HL-60 (cell line): ENCODE measurements at regions not wholly inside any gene's neighbourhood (a gene's known extent, or its start where the extent isn't known, plus 50 kb on each side); places are given as distances from the start of the nearest gene placed in this dataset.

ENCODE experiments used
- GABPA ChIP-seq: IDR thresholded peaks from 2 replicates; pipeline ENCODE4 v1.6.1; 2012; ENCODE audit warnings: low read depth
- POLR2AphosphoS5 ChIP-seq: IDR thresholded peaks from 2 replicates; pipeline ENCODE4 v1.6.1; 2012; ENCODE audit warnings: low read depth
- REST ChIP-seq: IDR thresholded peaks from 2 replicates; pipeline ENCODE4 v1.6.1; 2012; ENCODE audit warnings: low read depth; ENCODE audit not compliant: insufficient replicate concordance
- SPI1 ChIP-seq: IDR thresholded peaks from 2 replicates; pipeline ENCODE4 v1.6.1; 2012; ENCODE audit warnings: low read depth, mild to moderate bottlenecking, borderline replicate concordance
- TF ChIP-seq, protein P1 (sequence below): IDR thresholded peaks from one replicate; pipeline ENCODE4 v1.5.1; 2011; ENCODE audit warnings: low read length, control low read depth, inconsistent platforms; ENCODE audit not compliant: insufficient read depth

DNA sequence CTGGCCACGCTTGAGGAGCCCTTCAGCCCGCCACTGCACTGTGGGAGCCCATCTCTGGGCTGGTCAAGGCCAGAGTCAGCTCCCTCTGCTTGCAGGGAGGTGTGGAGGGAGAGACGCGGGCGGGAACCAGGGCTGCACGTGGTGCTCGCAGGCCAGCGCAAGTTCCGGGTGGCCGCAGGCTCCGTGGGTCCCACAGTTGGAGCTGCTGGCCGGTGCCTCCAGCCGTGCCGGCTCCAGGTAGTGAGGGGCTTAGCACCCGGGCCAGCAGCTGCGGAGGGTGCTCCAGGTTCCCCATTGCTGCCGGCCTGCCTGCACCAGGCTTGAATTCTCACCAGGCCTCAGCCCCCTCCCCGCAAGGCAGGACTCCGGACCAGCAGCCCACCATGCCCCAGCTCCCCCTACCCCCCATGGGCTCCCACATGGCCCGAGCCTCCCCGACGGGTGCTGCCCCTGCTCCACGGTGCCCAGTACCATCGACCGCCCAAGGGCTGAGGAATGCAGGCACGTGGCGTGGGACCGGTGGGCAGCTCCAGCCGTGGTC lies 192.8 kb upstream of the IZUMO3 start:
- TF ChIP-seq, protein P1, sequence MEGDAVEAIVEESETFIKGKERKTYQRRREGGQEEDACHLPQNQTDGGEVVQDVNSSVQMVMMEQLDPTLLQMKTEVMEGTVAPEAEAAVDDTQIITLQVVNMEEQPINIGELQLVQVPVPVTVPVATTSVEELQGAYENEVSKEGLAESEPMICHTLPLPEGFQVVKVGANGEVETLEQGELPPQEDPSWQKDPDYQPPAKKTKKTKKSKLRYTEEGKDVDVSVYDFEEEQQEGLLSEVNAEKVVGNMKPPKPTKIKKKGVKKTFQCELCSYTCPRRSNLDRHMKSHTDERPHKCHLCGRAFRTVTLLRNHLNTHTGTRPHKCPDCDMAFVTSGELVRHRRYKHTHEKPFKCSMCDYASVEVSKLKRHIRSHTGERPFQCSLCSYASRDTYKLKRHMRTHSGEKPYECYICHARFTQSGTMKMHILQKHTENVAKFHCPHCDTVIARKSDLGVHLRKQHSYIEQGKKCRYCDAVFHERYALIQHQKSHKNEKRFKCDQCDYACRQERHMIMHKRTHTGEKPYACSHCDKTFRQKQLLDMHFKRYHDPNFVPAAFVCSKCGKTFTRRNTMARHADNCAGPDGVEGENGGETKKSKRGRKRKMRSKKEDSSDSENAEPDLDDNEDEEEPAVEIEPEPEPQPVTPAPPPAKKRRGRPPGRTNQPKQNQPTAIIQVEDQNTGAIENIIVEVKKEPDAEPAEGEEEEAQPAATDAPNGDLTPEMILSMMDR: no peak
- TF ChIP-seq POLR2AphosphoS5: no peak
- no peak for TF ChIP-seq SPI1
- TF ChIP-seq REST: no peak
- no peak for TF ChIP-seq GABPA
